DMS153 treated with DMSO at 0.1 percent for 48 hours (cell line): ENCODE measurements at regions not wholly inside any gene's neighbourhood (a gene's known extent, or its start where the extent isn't known, plus 50 kb on each side); places are given as distances from the start of the nearest gene placed in this dataset.

ENCODE experiments used
- DNase-seq: peaks from one replicate; lab custom pipeline; 2025; ENCODE audit not compliant: unreplicated experiment; lab: John Stamatoyannopoulos, UW

- peak; percentile 44 for DNase-seq
Observed at GRCh38 chr20:53750827-53751619, 157.4 kb upstream of the ZNF217 start.

DNA sequence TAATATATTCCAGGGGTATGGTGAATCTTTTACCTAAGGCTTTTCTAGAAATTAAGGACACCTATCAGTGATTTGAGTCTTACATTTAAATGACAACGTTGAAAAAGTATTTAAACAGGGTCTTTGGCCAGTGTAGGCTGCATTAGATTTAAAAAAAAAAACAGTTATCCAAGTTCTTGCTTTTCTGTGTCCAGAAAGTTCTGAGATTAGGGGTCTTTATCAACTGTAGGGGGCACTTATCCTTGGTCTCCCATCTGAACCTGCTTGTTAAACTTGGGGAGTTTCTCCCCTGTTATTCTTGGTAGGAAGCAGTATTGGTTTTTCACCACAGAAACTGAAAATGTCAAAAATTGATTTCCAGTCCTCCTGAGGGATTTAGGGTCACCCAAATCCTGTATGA, 155.9 kb upstream of the ZNF217 start:
- DNase-seq = no peak

DNA sequence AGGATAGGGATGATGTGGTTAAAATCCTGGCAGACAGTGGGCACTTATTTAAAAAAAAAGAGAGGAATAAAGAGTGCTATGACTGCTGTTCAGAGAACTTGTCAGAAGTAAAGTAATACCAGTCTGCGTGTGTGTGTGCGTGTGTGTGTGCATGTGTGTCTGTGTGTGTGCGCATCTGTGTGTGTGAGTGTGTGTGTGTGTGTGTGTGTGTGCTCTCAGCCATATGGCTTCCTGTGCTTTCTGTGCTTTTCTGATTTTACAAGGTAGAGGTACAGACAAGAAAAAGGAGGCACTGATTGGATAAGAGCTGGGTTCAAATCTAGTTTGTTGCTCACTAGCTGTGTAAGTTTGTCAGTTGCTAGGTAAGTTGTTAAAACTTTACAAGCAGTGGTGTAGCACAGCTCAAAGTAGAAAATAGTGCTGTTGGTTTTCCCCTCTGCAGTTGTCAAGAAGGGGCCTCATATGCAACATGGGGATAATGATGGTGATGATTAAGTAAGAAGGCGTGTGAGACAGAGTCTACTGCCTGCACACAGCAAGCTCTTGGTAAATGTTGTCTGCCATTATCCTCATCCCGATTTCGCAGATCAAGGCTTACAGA, 155.3 kb upstream of the ZNF217 start:
- DNase-seq = no peak

GRCh38 chr20:53748176-53748575, 154.5 kb upstream of the ZNF217 start:
- no peak for DNase-seq

DNA sequence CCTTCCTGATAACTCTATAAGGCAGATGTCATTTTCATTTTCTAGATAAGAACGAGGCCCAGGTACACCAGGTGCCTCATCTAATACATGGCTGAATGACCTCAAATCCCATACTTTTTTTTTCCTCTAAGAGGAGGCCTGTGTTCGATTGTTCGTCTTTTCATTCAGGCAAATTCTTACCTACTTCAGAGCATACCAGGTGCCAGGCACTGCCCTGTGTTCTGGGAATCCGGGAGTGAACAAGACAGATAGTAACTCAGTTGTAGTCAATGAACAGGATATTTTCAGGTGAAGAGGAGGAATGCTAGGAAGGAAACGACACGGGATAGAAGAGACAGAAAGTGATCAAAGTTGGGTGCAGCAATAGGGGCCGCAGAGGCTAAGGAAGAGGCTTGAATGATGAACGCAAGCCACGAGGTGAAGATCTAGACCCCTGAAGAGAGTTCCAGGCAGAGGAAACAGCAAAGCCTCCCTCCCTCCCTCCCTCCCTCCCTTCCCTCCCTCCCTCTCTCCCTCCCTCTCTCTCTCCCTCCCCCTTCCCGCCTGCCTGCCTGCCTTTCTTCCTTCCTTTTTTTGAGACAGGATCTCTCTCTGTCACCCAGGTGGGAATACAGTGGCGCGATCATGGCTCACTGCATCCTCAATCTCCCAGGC, 150.1 kb upstream of the ZNF217 start:
- DNase-seq = no peak

- DNase-seq = no peak
Observed at GRCh38 chr20:53742685-53743081, 149.0 kb upstream of the ZNF217 start.

GRCh38 chr20:53741726-53742028, 148.0 kb upstream of the ZNF217 start:
- no peak for DNase-seq

GRCh38 chr20:53739799-53740785, 146.5 kb upstream of the ZNF217 start:
- DNase-seq = no peak

DNA sequence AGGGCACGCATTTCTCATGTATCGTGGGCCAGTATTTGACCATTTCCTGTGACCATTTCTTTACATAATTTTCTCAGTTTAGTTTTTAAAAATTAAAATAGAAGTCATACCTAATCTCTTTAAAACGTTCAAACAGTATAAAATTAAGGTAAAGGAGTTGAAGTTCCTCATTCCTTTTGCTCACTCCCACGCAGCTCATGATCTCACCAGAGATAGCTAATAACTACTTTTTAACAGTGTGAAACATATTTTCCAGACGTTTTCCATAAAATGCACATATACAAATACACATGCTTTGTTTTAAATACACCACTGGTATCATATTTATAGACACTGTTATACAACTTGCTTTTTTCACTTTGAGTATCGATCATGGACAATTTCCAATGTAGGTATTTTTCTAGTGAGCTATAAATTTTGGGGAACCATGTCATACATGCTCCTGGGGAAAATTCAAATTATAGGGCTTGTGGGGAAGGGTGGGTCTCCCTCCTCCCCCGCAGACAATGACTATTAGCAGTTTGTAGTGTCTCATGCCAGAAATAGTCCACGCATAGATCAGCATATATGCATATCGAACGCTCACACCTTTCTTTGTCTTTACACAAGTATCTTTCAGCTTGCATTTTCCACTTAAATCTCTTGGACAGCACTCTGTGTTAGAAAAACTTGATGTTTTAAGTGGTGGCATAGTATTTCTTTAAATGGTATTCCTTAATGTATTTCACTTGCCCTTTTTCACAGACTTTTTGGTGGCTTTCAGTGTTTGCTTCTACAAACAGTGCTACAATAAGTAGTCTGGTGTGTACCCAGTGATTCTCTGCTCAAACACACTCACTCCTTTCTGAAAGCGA, 145.5 kb upstream of the ZNF217 start:
- DNase-seq = no peak

DNA sequence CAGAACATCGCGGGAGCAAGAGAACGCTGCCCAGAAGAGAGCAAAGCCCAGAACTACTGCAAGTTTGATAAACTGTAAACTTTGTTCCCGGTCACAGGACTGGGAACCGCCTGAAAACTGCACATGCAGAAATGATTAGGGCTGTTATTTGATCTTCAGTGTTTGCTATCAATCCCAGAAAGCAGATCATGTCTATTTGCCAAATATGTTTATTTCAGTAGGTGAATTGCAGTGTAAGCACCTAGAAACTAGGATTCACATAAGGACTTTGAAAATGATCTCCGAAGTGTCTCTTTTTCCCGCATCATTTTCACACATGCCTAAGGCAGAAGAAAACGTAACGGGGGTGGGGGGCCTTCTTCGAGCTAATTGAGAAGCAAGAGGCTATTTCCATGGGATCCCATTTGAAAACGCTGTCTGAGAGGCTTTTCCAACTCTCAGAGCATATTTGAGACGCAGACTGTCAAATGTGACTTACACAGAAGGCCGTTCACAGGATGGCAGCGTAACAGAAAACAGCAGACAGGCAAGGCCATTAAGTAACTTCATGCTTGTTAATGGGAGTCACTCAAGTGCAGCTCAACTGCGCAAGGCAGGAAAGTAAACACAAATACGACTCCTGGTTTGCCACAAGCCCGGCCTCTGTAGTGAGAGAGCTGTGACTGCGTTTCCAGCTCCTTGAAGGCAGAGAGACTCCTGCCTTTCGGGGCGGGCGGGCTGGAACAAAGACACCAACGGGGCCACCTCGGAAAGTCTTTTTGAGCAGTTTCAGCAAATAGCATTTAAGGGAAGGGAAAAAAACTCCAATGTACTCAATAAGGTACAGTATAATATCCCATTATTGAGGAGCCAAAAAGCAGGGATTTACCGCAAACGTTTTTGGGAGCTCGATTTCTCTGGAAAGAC, 144.7 kb upstream of the ZNF217 start:
- DNase-seq = peak; percentile 78

DNA sequence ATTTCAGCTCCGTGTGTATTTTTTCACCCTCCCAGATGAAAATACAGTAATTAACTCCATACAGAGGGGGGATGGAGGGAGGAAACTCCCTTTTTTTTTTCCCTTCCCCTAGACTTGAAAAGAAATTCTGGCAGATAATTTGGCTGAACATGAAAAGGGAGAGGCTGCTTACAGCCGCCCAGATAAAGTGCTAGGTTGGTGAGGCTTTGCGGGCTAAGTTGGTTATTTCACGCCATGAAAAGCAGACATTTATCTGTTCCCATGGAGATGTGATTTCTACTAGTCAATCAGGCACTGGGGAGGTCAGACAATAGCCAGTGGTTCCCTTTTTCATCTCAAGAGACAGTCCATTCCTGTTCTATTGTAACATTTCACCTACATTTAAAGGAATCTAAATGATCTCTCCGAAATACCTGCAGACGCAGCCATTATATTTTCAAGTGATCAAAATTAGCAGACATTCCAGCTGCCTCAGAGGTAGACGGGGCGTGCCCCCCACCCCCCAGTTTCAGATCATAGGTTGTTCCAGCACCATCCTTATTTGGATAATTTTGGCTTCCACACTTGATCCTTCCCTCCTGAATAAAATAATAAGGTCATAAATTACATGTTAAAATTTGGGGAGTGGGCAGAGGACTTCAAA, 143.9 kb upstream of the ZNF217 start:
- DNase-seq = no peak

DNA sequence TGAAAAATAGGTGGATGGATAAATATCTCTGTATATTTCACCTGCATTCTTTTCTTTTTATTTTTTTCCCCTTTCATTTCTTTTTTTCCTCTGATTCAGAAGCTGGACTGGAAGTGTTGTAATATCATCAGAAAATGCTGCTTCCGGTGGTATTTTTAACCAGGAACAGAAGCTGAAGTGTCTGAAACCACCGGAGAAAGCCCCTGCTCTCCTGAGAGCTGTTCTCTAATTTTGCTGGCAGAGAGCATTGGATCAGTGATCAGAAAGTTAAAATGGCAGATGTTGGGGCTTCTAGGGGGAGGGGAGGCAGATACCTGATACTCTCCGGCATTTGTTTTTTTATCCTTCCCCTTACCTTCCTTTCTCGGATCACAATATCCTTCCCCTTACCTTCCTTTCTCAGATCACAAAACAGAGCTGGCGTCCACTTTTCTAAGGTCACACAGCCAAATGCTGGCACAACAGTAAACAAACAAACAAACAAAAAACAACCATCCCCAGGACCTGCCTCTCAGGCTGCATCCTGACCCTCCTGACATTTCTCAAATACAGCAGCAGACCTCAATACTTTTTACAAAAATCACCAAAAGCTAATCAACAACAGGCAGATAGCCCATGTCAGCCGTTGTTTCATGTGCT, 143.2 kb upstream of the ZNF217 start:
- DNase-seq = no peak

DNA sequence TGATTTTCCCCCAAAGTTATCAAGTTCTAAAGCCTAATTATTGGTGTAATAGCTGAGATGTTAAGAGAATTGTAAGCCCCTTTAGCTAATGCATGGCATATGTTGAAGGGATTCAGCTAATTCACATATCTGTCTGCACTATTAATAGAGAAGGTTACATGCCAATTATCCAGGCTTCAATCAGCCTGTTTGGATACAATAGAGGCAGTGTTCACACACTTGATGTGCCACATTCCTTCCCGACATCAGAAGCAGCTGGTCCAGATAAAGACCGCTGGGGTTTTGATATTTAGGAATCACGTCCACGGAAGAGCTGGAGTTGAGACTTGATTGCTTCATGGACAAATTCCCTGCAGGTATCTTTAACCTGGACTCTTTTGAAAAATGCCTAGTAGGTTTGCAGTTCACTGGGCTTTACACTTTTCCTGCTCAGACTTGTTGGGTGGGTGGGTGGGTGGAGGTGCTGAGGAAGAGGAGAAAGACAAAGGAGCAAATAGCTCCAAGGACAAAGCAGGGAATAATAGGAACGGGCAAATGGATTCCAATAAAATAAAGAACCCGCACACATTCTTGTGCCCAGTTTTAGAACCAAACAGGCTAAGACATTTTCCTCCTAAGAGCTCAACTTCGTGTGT, 142.6 kb upstream of the ZNF217 start:
- no peak for DNase-seq

DNA sequence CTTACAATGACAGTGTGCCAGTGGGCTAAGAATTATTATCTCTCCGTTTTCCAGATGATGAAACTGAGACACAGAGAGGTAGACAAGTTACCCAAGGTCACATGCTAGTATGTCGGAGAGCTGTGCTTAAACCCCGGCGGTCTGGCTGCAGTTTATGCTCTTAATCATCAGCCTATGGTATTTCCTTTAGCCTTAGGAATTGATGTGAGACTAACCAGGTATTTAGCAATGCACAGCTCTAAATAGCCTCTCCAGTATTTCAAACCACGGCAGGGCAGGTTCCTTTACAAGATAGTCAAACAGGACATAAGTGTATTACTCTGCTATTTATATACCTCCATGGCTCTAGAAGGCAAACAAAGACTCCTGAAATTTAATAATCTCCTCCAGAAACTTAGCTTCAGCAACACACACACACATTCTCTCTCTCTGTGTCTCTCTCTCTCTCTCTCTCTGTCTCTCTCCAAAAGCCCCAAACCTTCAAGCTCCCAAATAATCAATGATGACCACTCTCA, 142.0 kb upstream of the ZNF217 start:
- no peak for DNase-seq

DNA sequence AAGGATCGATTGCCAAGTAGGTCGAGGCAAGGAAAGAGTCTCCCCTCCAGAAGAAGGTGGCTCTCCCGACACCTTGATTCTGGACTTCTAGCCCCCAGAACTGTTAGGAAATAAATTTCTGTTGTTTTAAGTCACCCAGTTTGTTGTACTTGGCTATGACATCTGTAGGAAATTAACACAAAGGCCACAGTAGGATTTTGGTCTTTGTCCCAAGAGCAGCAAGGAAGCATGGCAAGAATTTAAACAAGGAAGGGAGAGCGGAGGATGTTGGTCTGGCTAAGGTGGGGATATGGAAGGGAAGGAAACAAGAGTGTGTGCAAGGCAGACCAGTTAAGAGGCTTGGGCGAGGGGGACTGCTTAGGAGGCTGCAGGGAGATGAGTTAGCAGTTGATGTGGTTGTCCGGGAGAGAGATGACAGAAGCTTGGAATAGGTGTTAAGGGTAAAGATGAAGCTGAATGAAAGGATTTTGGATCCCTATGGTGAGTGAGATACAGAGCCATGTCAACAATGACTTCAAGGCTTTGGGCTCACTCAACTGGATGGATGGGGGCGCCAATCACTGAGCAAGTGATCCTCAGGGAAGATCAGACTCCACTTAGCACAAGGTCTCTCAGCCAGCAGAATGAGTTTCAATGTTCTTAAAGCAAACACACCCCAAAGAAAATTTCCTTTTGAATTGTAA, 140.5 kb upstream of the ZNF217 start:
- no peak for DNase-seq

GRCh38 chr20:53731595-53731994, 138.0 kb upstream of the ZNF217 start:
- no peak for DNase-seq

DNA sequence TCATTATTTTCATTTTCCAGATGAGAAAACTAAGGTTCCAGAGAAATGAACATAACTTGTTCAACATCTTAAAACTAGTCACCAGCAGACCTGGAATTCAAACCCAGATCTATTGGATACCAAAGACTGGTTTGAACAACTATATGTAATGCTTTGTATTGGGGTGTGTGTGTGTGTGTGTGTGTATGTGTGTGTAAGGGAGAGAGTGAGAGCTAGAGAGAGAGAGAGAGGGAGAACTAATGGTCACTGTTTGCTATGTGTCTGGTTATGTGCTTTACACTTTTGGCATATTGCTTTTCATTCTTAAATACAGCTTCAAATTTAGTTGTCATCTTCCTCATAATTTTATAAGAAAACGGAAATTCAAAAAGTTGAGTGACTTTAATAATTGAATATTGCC, 134.7 kb upstream of the ZNF217 start:
- no peak for DNase-seq
